ENCODE measurements at regions not wholly inside any gene's neighbourhood (a gene's known extent, or its start where the extent isn't known, plus 50 kb on each side); places are given as distances from the start of the nearest gene placed in this dataset.

- no peak overlapping the region for H2AFZ ChIP-seq (ENCODE audit: low read length)
- no peak overlapping the region for H3K9ac ChIP-seq (ENCODE audit: low read length)
- H3K9me2 ChIP-seq (ENCODE audit: low read depth, low read length) = no peaks in the 10 kb centered on the region
- H3K27ac ChIP-seq (ENCODE audit: low read depth, low read length, poor library complexity, severe bottlenecking) = no peak overlapping the region
- no peaks in the 10 kb centered on the region for H3K36me3 ChIP-seq (ENCODE audit: insufficient read depth, low read length)
- no peaks in the 10 kb centered on the region for H4K20me1 ChIP-seq (ENCODE audit: insufficient read depth, low read length)
- H3K9me3 ChIP-seq (ENCODE audit: low read length) = no peaks in the 10 kb centered on the region
- no peaks in the 10 kb centered on the region for H3K4me1 ChIP-seq (ENCODE audit: insufficient read depth, low read length, severe bottlenecking)
- H3K27me3 ChIP-seq (ENCODE audit: insufficient read depth, low read length) = no peaks in the 10 kb centered on the region; the same call in 1 of the 2 replicates
- no peaks in the 10 kb centered on the region for H3K79me2 ChIP-seq (ENCODE audit: insufficient read depth, low read length)
- H3K4me3 ChIP-seq (ENCODE audit: low read depth, low read length, poor library complexity, severe bottlenecking) = no peak overlapping the region
- no peaks in the 10 kb centered on the region for H3F3A ChIP-seq (ENCODE audit: insufficient read depth, low read length)
- TF ChIP-seq EZH2 (IDR thresholded peaks at IDR 0.05; ENCODE audit: borderline replicate concordance, low read length) (no peak), CTCF (IDR thresholded peaks at IDR 0.05; ENCODE audit: low read length) (no peak)
- H3K4me2 ChIP-seq (ENCODE audit: low read length) = no peak overlapping the region
These were observed 64.9 kb upstream of the TANK start for GRCh38 chr2:161095314-161095713.

GRCh38 chr2:161096336-161096735 lies 63.9 kb upstream of the TANK start:
- no peaks in the 10 kb centered on the region for H3F3A ChIP-seq (ENCODE audit: insufficient read depth, low read length)
- H3K9ac ChIP-seq (ENCODE audit: low read length) = no peak overlapping the region
- no peak overlapping the region for H3K27ac ChIP-seq (ENCODE audit: low read depth, low read length, poor library complexity, severe bottlenecking)
- TF ChIP-seq CTCF (IDR thresholded peaks at IDR 0.05; ENCODE audit: low read length) (no peak), EZH2 (IDR thresholded peaks at IDR 0.05; ENCODE audit: borderline replicate concordance, low read length) (no peak)
- no peaks in the 10 kb centered on the region for H4K20me1 ChIP-seq (ENCODE audit: insufficient read depth, low read length)
- H2AFZ ChIP-seq (ENCODE audit: low read length) = no peak overlapping the region
- H3K27me3 ChIP-seq (ENCODE audit: insufficient read depth, low read length) = no peaks in the 10 kb centered on the region
- no peak overlapping the region for H3K4me2 ChIP-seq (ENCODE audit: low read length)
- no peaks in the 10 kb centered on the region for H3K9me3 ChIP-seq (ENCODE audit: low read length)
- no peaks in the 10 kb centered on the region for H3K36me3 ChIP-seq (ENCODE audit: insufficient read depth, low read length)
- H3K79me2 ChIP-seq (ENCODE audit: insufficient read depth, low read length) = no peaks in the 10 kb centered on the region
- no peaks in the 10 kb centered on the region for H3K4me1 ChIP-seq (ENCODE audit: insufficient read depth, low read length, severe bottlenecking)
- H3K9me2 ChIP-seq (ENCODE audit: low read depth, low read length) = no peaks in the 10 kb centered on the region
- no peak overlapping the region for H3K4me3 ChIP-seq (ENCODE audit: low read depth, low read length, poor library complexity, severe bottlenecking)

- no peak for TF ChIP-seq EZH2 (IDR thresholded peaks at IDR 0.05; ENCODE audit: borderline replicate concordance, low read length)
- no peak for TF ChIP-seq CTCF (IDR thresholded peaks at IDR 0.05; ENCODE audit: low read length)
- H3K4me2 ChIP-seq (ENCODE audit: low read length) = no peak overlapping the region
- no peaks in the 10 kb centered on the region for H3F3A ChIP-seq (ENCODE audit: insufficient read depth, low read length)
- H3K4me1 ChIP-seq (ENCODE audit: insufficient read depth, low read length, severe bottlenecking) = no peaks in the 10 kb centered on the region
- H3K79me2 ChIP-seq (ENCODE audit: insufficient read depth, low read length) = no peaks in the 10 kb centered on the region
- H4K20me1 ChIP-seq (ENCODE audit: insufficient read depth, low read length) = no peaks in the 10 kb centered on the region
- no peaks in the 10 kb centered on the region for H3K36me3 ChIP-seq (ENCODE audit: insufficient read depth, low read length)
- no peak overlapping the region for H3K9ac ChIP-seq (ENCODE audit: low read length)
- no peak overlapping the region for H3K27ac ChIP-seq (ENCODE audit: low read depth, low read length, poor library complexity, severe bottlenecking)
- H3K9me2 ChIP-seq (ENCODE audit: low read depth, low read length) = no peaks in the 10 kb centered on the region
- H3K9me3 ChIP-seq (ENCODE audit: low read length) = no peaks in the 10 kb centered on the region
- H2AFZ ChIP-seq (ENCODE audit: low read length) = no peak overlapping the region
- H3K27me3 ChIP-seq (ENCODE audit: insufficient read depth, low read length) = no peaks in the 10 kb centered on the region
- H3K4me3 ChIP-seq (ENCODE audit: low read depth, low read length, poor library complexity, severe bottlenecking) = no peak overlapping the region
These were observed 63.1 kb upstream of the TANK start for GRCh38 chr2:161097157-161097556.
